HG03439 (cell line): ENCODE measurements at regions not wholly inside any gene's neighbourhood (a gene's known extent, or its start where the extent isn't known, plus 50 kb on each side); places are given as distances from the start of the nearest gene placed in this dataset.
"Not testable (repeated sequence)": the region's sequence is repeated elsewhere in the genome, so short reads cannot be mapped to it uniquely, and the experiment has no call there.

Experiments
- ATAC-seq: cut with Tn5 transposase; IDR thresholded peaks from one replicate; pipeline ENCODE4 v1.9.1; 2021; ENCODE audit warnings: mild to moderate bottlenecking, moderate library complexity; ENCODE audit not compliant: unreplicated experiment

DNA sequence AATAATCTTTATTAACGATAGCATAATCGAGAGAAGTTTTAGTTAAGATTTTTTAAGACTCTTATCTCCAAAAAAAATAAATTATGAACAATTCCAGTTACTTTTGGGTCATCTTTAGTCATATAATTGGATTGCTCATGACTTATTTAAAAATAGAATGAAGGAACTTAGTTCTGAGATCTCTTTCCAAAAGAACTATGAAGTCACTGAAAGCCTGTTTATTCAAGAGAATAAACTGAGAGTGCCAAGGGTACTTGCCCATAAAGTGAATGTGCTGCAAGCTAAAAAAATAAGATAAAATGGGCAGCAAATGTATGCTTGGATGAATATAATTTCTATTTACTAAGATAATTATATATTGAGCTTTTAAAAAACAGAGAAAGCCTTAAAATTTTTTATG lies 176.5 kb upstream of the PLSCR5 start:
- no peak for ATAC-seq

DNA sequence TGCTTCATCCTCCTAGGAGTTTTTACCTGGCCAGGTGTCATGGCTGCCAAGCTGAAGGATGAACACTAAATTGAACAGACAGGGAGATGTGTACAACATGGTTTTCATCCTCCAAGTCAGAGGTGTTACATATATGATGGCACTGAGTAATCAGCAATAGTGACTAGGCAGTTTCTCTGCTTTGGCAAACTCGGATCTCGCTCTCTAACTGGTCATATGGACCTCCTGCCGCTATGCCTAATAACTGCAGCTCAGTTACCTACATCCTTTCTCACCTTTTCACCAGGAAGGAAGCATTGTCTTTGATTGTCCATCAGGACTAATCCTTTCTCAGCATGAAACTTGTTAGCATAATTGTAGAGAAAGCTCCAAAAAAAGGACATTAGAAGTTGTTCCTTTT lies 175.9 kb upstream of the PLSCR5 start:
- no peak for ATAC-seq

GRCh38 chr3:146780251-146780650 lies 175.1 kb upstream of the PLSCR5 start:
- no peak for ATAC-seq

GRCh38 chr3:146777941-146778340 lies 172.8 kb upstream of the PLSCR5 start:
- no peak for ATAC-seq

DNA sequence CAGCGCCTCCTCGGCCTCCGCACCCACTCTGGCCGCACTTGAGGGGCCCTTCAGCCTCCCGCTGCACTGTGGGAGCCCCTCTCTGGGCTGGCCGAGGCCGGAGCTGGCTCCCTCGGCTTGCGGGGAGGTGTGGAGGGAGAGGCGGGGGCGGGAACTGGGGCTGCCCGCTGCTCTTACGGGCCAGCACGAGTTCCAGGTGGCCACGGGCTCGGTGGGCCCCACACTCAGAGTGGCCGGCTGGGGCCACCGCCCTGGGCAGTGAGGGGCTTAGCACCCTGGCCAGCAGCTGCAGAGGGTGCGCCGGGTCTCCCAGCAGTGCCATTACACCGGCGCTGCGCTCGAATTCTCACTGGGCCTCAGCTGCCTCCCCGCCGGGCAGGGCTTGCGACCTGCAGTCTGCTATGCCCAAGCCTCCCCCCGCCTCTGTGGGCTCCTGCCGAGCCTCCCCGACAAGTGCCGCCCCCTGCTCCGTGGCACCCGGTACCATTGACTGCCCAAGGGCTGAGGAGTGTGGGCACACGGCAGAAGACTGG lies 167.1 kb upstream of the PLSCR5 start:
- ATAC-seq, result no peak

- no peak for ATAC-seq
Observed at GRCh38 chr3:146770881-146771280, 165.7 kb upstream of the PLSCR5 start.

- no peak for ATAC-seq
Observed at GRCh38 chr3:146770301-146770700, 165.2 kb upstream of the PLSCR5 start.

DNA sequence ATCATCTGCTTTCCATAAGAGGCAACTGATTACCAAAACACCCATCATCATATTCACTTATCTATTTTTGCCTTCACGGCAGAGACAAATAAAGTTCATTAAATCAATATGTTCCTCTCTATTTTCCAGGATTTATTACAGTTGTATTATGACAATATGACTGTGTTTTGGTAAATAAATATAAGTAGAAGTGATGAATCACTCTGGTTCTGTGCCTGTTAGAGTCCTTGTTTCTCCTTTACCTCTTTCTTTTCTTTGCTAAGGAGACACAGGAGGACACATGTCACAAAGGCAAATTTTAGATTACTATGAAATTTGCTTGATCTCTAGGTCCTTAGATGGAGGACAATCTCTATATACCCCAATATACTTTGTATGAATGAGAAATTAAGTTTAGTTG lies 152.6 kb upstream of the PLSCR5 start:
- ATAC-seq, result no peak

DNA sequence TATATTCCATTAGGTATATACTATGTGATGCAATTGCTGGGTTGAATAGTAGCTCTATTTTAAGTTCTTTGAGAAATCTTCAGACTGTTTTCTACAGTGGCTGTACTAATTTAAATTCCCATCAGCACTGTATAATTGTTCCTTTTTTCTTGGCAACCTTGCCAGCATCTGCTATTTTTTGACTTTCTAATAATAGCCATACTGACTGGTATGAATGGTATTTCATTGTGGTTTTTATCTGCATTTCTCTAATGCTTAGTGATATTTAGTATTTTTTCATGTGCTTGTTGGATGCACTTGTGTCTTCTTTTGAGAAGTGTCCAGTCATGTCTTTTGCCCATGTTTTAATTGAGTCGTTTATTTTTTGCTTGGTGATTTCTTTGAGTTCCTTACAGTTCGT lies 145.1 kb upstream of the PLSCR5 start:
- ATAC-seq, result no peak

DNA sequence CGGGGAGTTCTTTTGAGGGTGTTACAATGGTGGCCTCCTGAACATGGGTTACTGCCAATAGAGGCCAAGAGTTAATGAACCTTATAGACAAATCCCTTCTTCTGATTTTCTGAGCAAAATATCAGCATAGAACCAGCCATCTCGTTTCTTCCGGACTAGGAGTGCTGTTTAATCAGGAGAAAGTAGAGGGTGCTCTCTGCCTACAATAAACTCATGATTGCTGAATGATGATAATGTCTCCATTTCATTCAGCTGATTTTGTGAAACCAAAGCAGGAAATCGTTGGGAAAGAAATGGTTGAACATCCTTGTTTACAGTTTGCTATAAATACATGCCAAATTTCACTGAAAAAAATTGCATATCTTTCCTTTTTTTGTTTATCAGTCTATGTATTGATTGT lies 142.8 kb upstream of the PLSCR5 start:
- ATAC-seq, result no peak

DNA sequence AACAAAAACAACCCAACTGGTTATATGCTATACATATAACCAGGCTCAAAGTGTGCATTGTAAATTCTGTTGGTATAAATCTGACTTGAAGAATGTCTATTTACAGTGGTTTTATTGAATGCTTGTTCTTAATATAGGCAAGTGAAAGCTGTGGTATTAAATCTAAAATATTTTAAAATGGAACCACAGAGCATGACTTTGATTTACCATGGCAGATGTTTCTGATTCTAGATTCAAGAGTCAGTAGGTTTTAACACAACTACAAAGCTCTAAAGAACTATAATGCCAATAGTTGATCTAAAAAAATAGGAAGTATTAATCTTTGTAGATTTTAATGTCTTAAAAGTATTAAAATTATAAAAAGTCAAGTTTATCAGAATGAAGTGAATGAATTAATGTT lies 141.9 kb upstream of the PLSCR5 start:
- ATAC-seq, result no peak

DNA sequence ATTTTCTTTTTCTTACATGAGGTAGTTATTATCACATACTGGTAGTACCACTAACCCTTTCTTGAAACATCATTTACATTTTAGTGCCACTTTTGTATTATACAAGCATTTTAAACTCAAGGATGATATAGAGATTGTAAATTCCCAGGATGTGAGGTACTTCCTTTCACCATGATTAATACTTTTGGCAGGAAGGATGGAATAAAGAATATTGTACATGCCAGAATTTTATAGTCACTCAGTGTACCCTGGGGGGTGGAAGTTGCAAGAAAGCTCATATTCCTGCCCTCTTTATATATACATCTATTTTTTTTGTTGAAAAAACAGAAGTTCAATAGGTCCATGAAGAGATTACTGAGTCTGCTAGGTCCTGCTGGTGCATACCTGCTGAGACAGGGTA lies 141.0 kb upstream of the PLSCR5 start:
- no peak for ATAC-seq

DNA sequence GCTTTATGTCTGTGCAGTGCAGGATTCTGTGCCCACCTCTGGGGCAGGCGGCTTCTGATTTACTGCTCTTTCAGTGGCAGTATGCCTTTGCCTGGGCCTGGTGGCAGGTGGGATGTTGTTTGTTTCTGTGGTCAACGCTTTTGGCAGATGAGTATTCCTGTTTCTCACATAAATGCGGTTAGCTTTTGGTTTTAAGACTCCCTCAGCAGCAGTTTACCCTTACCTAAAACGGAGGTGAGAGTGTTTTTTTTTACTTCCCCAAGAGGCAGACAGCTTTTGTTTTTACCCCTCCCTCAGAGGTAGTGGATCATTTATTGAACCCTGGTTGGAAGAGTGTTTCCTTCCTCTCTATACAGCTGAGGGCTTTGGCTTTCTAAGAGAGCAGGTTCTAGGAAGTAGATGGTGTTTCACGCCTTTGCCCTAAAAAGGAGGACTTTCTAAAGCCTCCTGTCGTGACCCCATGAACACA lies 134.1 kb upstream of the PLSCR5 start:
- ATAC-seq, result no peak

GRCh38 chr3:146732325-146732724 lies 127.2 kb upstream of the PLSCR5 start:
- ATAC-seq, result no peak

DNA sequence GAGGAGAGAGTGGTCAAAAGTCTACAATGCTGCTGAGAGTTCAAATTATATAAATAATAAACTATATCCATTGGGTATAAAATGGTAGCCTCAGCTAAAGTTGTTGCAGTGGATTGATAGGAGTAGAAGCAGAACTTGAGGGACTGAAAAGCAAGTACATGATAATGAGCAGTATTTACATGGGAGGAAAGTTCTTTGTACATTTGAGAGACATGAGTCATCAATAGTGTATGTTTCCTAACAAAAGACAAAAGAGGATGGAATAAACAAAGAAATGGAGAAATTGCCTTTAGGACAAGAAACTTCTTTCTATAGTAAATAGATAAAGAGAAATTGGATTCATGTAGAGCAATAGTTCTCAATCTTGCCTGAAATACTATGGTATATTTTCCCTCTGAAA lies 110.0 kb upstream of the PLSCR5 start:
- no peak for ATAC-seq

- ATAC-seq, result no peak
Observed at GRCh38 chr3:146712806-146713205, 107.7 kb upstream of the PLSCR5 start.

DNA sequence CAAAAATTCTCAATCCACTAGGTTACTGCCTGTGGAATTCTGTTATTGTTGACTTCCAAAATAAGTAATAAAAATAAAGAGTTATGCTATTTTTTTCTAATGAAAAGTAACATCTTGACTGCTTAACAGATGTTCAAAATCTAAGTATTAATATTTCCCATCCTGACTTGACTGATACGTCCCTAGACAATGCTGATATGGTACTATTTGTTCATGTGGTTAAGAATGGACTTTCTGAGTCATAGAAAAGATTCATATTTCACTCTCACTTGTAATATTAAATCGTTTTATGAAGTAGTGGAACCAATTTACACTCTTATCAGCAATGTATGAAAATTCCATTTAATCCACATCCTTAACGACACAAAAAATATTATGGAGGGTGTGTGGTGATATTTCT lies 104.8 kb upstream of the PLSCR5 start:
- no peak for ATAC-seq

DNA sequence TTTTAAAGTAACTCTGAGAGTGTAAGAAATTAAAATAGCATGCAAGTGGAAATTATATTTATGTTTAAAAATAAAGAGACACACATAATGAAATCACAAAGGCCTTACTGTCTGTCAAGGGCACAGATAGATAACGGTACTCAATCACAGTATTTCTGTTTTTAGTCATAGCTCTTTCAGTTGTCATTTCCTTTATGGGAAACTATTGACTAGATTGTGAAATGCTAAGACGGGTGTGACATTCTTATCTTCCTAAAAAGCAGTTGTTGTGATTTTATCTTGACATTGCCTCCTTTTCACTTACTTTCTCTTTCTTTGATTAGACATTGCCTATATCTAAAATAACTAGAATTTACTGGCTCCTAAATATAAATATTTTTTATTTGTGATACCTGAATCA lies 100.1 kb upstream of the PLSCR5 start:
- ATAC-seq, result peak; percentile 60

- ATAC-seq, result no peak
Observed at GRCh38 chr3:146702237-146702636, 97.1 kb upstream of the PLSCR5 start.

- no peak for ATAC-seq
Observed at GRCh38 chr3:146701246-146701645, 96.1 kb upstream of the PLSCR5 start.

GRCh38 chr3:146700025-146700424 lies 94.9 kb upstream of the PLSCR5 start:
- ATAC-seq, result not testable (repeated sequence)

GRCh38 chr3:146692254-146692653 lies 87.1 kb upstream of the PLSCR5 start:
- ATAC-seq, result no peak

DNA sequence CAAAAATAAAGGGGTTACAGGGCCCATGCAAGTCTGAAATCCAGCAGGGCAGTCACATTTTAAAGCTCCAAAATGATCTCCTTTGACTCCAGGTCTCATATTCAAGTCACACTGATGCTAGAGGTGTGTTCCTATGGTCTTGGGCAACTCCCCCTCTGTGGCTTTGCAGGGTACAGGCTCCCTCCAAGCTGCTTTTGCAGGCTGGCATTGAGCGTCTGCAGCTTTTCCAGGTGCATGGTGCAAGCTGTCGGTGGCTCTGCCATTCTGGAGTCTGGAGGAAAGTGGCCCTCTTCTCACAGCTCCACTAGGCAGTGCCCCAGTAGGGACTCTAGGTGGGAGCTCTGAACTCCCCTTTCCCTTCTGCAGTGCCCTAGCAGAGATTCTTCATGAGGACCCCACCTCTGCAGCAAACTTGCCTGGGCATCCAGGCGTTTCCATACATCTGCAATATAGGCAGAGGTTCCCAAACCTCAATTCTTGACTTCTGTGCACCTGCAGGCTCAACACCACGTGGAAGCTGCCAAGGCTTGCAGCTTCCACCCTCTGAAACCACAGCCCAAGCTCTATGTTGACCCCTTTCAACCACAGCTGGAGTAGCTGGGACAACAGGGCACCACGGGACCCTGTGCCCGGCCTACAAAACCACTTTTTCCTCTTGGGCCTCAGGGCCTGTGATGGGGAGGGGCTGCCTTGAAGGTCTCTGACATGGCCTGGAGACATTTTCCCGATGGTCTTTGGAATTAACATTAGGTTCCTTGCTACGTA lies 80.1 kb upstream of the PLSCR5 start:
- no peak for ATAC-seq
